HTR-8/SVneo (cell line): ENCODE measurements at regions not wholly inside any gene's neighbourhood (a gene's known extent, or its start where the extent isn't known, plus 50 kb on each side); places are given as distances from the start of the nearest gene placed in this dataset.

ENCODE experiments used
- DNase-seq: peaks from one replicate; pipeline ENCODE4 v3.0.0; 2011; ENCODE audit warnings: low spot score, mixed read lengths; ENCODE audit not compliant: insufficient read length
- FAIRE-seq: peaks from 2 replicates; lab custom pipeline; 2011; peaks lifted over from hg19 to GRCh38; lab: Jason Lieb, UNC

- DNase-seq: no peak
- no peak for FAIRE-seq
Observed at GRCh38 chr1:228865627-228866330, 130.5 kb downstream of the RHOU start.

DNA sequence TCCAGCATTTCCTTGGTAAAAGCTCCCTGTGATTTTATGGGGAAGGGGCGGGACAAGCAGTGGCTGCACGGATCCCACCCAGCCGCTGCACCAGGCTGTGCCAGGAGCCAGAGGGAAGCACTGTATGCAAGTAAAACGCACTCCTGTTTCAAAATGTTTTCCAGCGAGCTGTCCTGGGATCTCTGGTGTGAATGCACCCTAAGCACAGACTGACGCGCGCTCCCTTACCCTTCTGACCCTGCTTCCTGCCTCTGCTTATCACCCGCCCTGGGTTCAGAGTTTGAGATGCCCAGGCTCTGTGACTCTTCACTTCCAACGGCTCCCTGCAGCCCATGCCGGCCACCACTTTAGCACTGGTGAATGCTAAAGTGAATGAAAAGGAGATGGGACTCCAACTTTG is 131.2 kb downstream of the RHOU start:
- DNase-seq (no peak), FAIRE-seq (no peak)

- DNase-seq (no peak), FAIRE-seq (peak; percentile 44)
Observed at GRCh38 chr1:228867108-228867950, 132.1 kb downstream of the RHOU start.

DNA sequence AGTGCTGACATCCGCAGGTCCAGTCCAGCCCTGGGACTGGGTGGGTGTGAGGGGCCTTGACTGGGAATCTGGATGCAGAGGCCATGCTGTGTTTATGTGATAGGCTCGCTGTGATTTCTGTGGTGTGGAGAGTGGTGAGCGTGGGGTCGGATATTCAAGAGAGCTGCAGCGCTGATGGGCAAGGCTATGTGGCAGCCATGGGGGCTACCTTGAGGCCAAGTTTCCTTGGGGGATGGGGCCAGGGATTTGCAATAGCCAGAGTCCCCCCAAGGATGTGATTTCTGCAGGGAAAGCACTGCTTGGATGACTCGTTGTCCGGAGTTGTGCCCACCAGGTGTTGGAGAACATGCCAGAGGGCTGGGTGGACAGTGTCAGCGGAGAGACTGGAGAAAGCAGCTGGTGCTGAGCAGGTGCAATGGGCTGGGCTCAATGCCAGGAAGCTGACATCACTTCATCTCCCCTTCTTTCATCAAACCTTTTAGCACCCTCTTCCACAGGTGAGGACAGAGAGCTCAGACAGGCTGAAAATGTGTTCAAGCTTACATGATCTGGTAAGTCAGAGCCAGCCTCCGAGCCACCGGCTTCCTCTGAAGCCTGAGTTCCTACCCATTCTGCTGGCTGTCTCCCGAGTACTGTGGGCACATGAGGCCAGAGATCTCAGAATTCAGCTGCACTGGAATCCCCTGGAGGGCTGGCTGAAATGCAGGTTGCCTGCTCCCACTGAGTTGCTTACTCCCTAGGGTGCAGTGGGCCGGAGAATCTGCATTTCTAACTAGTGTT is 132.9 kb downstream of the RHOU start:
- no peak for DNase-seq
- no peak for FAIRE-seq

GRCh38 chr1:228868731-228869024 is 133.4 kb downstream of the RHOU start:
- FAIRE-seq: no peak

GRCh38 chr1:228869312-228869824 is 134.1 kb downstream of the RHOU start:
- FAIRE-seq (no peak), DNase-seq (no peak)

More at GRCh38 chr1:228868731-228869024, 133.4 kb downstream of the RHOU start:
- no peak for DNase-seq

- DNase-seq (no peak), FAIRE-seq (no peak)
Observed at GRCh38 chr1:228870041-228870713, 134.9 kb downstream of the RHOU start.

- DNase-seq (no peak), FAIRE-seq (no peak)
Observed at GRCh38 chr1:228871314-228872061, 136.2 kb downstream of the RHOU start.

DNA sequence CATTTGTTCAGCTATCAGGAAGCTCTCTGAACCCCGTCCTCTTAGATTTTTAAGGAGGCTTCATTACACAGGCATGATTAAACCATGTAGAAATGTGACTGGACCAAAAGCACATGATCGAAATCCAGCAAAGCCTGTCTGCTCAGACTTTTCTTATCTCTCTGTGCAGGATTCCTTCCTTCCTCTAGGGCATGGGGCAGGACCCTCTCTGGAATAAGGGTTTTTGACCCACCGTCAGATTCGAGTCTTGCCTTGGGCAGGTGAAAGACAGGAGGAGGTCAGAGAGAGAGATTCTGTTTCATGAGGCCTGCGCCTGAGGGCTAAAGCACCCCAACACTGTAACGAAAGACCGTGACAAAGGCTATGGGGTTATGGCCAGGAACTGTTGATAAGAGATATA is 136.8 kb downstream of the RHOU start:
- DNase-seq (no peak), FAIRE-seq (no peak)

GRCh38 chr1:228873709-228874108 is 138.4 kb downstream of the RHOU start:
- no peak for FAIRE-seq

GRCh38 chr1:228875741-228876140 is 140.5 kb downstream of the RHOU start:
- FAIRE-seq (no peak), DNase-seq (no peak)

More at GRCh38 chr1:228873709-228874108, 138.4 kb downstream of the RHOU start:
- no peak for DNase-seq

DNA sequence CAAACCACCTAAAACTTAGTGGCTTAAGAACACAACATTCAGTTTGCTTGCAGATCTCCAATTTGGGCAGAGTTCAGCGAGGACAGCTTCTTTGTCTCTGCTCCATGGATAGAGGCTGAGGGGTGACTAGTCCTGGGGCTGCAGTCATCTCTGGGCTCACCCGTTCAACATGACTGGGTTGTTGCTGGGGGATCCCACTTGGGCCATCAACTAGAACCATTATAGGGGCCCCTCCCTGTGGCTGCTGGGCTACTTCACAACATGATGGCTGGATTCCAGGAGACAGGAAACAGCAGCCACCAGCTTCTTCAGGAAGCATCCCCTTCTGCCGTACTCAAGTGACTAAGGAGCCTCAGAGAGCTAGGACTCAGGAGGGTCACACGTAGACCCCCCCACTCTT is 140.9 kb downstream of the RHOU start:
- no peak for DNase-seq
- FAIRE-seq: no peak

- no peak for DNase-seq
Observed at GRCh38 chr1:228879164-228879563, 143.9 kb downstream of the RHOU start.

GRCh38 chr1:228882041-228882770 is 146.9 kb downstream of the RHOU start:
- no peak for FAIRE-seq
- DNase-seq: no peak

More at GRCh38 chr1:228879164-228879563, 143.9 kb downstream of the RHOU start:
- FAIRE-seq: no peak

- no peak for DNase-seq
- no peak for FAIRE-seq
Observed at GRCh38 chr1:228882771-228883450, 147.6 kb downstream of the RHOU start.

DNA sequence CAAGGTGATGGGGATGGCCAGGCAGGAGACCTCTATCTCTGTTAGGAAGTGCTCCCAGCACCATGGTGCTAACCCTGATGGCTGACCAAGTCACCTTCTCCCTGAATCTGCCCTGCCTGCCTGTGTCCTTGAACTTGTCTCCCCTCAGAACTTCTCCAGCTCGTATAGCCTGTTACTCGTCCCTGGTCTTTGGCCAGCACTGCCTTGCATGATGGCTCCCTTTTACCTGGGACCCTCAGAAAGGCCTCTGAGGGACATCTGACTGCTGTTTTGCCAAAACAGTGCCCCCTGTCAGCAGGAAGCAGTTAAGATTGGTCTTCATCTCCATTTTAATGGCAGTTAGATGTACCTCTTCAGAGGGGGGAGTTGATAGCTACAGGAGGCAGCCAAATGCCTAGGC is 148.3 kb downstream of the RHOU start:
- DNase-seq: no peak
- FAIRE-seq: no peak

DNA sequence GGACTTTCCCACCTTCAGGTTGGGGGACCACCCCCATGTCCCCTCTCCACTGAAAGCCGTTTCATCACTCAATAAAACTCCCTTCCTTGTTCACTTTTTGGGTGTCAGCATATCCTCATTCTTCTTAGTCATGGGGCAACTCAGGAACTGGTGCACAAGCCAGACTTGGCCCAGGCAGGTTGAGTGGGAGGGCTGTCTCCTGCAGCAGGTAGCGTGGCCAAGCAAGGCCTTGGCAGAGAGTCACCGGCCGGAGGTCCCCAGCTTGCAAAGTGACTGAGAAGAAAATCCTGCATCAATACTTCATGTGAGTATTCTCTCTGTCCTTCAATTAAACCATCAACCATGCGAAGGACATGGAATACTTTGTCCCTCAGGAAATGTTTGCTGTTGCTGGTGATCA is 148.9 kb downstream of the RHOU start:
- FAIRE-seq: peak; percentile 13
- DNase-seq: no peak
